Cardiac muscle cell (in vitro differentiated cells and primary cell): ENCODE measurements at regions not wholly inside any gene's neighbourhood (a gene's known extent, or its start where the extent isn't known, plus 50 kb on each side); places are given as distances from the start of the nearest gene placed in this dataset.

Experiments used
- DNase-seq, 2 donors: peaks; one replicate each; pipeline versions ENCODE4 v3.0.0 to v3.0.0-alpha.2; 2010 to 2017; ENCODE audit warnings: low read depth in 1 of 2, low spot score in 1 of 2
- H3K27ac ChIP-seq: fragments of 200-600 bp; sonication (generic); 2 replicates; pipeline ENCODE4 v1.5.1; 2016
- H3K27me3 ChIP-seq: fragments of 200-600 bp; sonication (generic); 2 replicates; pipeline ENCODE4 v1.6.0; 2016; ENCODE audit warnings: control low read depth
- H3K36me3 ChIP-seq: fragments of 200-600 bp; sonication (generic); 2 replicates; pipeline ENCODE4 v1.5.1; 2016; ENCODE audit warnings: control low read depth
- H3K4me1 ChIP-seq: fragments of 200-600 bp; sonication (generic); 2 replicates; pipeline ENCODE4 v1.8.1; 2017; ENCODE audit warnings: low read depth, mild to moderate bottlenecking, mixed run types
- H3K4me3 ChIP-seq: fragments of 200-600 bp; sonication (generic); 2 replicates; pipeline ENCODE4 v1.5.1; 2016; ENCODE audit warnings: mild to moderate bottlenecking
- H3K9me3 ChIP-seq: fragments of 200-600 bp; sonication (generic); 2 replicates; pipeline ENCODE4 v1.5.1; 2017; ENCODE audit warnings: low read depth, mild to moderate bottlenecking, control low read depth
- TF ChIP-seq, protein P1 (sequence below): IDR thresholded peaks from 2 replicates; pipeline ENCODE4 v1.5.1; 2012; ENCODE audit warnings: low read depth, mild to moderate bottlenecking, low read length

DNA sequence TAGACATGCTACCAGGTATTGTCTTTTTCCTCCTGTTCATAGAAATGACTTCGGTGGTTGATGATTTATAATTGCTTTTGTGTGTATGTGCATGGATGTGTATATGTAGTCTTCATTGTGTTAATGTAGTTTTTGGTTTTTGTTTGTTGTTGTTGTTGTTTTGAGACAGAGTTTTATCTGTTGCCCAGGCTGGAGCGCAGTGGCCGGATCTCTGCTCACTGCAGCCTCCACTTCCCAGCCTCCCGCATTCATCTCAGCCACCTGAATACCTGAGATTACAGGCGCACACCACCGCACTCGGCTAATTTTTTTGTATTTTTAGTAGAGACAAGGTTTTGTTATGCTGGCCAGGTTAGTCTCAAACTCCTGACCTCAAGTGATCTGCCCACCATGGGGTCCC, 75.2 kb downstream of the HFE start:
- no peak overlapping the region for H3K27ac ChIP-seq
- no peaks in the 10 kb centered on the region for H3K36me3 ChIP-seq
- TF ChIP-seq, protein P1, sequence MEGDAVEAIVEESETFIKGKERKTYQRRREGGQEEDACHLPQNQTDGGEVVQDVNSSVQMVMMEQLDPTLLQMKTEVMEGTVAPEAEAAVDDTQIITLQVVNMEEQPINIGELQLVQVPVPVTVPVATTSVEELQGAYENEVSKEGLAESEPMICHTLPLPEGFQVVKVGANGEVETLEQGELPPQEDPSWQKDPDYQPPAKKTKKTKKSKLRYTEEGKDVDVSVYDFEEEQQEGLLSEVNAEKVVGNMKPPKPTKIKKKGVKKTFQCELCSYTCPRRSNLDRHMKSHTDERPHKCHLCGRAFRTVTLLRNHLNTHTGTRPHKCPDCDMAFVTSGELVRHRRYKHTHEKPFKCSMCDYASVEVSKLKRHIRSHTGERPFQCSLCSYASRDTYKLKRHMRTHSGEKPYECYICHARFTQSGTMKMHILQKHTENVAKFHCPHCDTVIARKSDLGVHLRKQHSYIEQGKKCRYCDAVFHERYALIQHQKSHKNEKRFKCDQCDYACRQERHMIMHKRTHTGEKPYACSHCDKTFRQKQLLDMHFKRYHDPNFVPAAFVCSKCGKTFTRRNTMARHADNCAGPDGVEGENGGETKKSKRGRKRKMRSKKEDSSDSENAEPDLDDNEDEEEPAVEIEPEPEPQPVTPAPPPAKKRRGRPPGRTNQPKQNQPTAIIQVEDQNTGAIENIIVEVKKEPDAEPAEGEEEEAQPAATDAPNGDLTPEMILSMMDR = no peak
- no peaks in the 10 kb centered on the region for H3K9me3 ChIP-seq
- H3K4me3 ChIP-seq = no peak overlapping the region
- no peaks in the 10 kb centered on the region for H3K4me1 ChIP-seq
- no peaks in the 10 kb centered on the region for H3K27me3 ChIP-seq
- DNase-seq = no peak

DNA sequence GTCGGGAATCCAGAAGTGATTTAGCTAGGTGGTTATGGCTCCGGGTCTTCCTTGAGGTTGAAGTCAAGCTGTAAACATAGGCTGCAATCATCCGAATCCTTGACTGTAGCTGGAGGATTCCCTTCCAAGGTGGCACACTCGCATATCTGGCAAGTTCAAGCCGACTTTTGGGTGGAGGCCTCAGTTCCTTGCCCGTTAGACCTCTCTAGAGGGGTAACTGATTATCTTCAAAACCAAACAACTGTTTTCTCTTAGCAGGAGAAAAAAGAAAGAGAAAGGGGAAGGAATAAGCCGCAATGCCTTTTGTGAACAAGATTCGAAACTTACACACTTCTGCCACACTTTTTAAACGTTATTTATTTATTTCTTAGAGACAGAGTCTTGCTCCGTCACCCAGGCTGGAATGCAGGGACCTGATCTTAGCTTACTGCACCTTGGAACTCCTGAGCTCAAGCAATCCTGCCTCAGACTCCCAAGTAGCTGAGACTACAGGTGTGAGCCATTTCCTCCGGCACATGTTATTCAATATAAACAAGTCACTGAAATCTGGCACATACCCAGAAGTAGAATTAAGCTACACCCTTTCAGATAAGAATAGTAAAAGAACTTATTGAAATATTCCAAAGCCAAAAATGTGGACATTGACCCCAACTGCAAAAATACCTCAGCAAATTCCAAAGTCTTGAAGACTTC, 76.3 kb downstream of the HFE start:
- DNase-seq = no peak
- no peak overlapping the region for H3K27ac ChIP-seq
- H3K4me1 ChIP-seq = no peaks in the 10 kb centered on the region
- TF ChIP-seq, protein P1 = no peak
- H3K9me3 ChIP-seq = no peaks in the 10 kb centered on the region
- no peaks in the 10 kb centered on the region for H3K27me3 ChIP-seq
- H3K36me3 ChIP-seq = no peaks in the 10 kb centered on the region
- no peak overlapping the region for H3K4me3 ChIP-seq

DNA sequence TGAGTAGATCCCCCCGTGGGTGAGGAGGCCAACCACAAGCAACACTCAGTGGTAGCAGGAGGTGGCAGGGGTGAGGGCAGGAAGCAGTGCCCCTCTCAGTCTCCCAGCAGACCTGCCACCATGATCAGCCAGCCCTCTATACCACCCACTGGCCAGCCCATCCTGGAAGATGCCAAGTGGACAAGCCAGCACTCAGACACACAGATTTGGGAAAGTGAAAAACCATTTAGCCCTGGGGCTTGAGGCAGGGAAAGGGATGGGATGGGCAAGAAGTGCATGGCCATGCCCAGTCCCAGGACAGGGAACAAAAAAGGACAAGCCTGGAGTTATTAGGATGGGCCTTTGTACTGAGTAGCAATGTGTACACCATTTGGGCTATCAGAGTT, 76.9 kb downstream of the HFE start:
- Histone ChIP-seq H3K36me3 (no peaks in the 10 kb centered on the region), H3K27me3 (no peaks in the 10 kb centered on the region)

DNA sequence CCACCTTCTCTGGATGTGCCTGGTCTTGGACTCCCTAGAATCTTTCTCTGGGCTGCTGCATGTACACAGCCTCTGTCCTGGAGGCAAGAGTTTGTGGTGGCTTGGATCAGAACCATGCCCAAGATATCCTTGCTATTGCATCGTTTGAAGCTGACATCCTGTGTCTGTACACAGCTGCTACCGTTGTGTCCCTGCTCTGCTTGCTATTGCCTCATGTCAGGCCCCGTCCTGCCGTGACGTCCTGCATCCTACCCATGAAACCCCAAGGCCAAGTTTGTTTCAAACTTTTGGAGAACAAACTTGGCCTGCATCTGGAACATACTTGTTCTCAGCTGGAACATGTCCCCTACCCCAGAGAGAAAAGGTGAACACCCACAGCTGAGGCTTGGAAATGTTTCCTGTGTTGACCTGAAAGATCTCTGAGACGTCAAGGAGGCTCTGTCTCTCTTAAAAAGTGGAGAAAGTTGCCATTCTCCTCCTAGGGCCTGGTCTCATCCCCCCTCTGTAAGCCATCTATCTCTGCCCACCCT, 78.1 kb downstream of the HFE start:
- H3K27me3 ChIP-seq = no peaks in the 10 kb centered on the region
- H3K36me3 ChIP-seq = no peaks in the 10 kb centered on the region
- no peak for DNase-seq
- TF ChIP-seq, protein P1 = no peak
- no peak overlapping the region for H3K27ac ChIP-seq
- no peaks in the 10 kb centered on the region for H3K9me3 ChIP-seq
- no peak overlapping the region for H3K4me3 ChIP-seq
- no peaks in the 10 kb centered on the region for H3K4me1 ChIP-seq

More for the DNA sequence above, 76.9 kb downstream of the HFE start:
- H3K27ac ChIP-seq = no peak overlapping the region
- TF ChIP-seq, protein P1 = no peak
- no peak overlapping the region for H3K4me3 ChIP-seq
- no peaks in the 10 kb centered on the region for H3K4me1 ChIP-seq
- DNase-seq = no peak
- no peaks in the 10 kb centered on the region for H3K9me3 ChIP-seq

DNA sequence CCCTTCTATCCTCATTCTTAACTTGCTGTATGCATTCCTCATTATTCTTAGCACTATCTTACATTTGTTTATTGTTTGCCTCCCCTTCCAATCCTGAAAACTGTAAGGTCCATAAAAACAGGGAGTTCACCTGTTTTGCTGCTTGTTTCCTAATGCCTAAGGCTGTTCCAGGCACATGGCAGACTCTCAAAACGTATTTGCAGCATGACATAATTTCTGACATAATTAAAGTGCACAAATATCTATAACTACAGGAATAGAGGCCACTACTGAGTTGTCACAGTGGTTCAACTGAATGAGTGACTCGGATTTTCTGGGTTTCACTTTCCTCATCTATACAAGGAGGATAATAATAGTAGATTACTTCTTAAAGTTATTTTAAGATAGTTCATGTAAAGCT, 83.0 kb downstream of the HFE start:
- H3K9me3 ChIP-seq = no peaks in the 10 kb centered on the region
- no peaks in the 10 kb centered on the region for H3K36me3 ChIP-seq
- no peaks in the 10 kb centered on the region for H3K27me3 ChIP-seq
- H3K4me1 ChIP-seq = no peaks in the 10 kb centered on the region
- no peak for DNase-seq
- no peak overlapping the region for H3K27ac ChIP-seq
- TF ChIP-seq, protein P1 = no peak
- no peak overlapping the region for H3K4me3 ChIP-seq
